Loucy (cell line): ENCODE measurements at regions not wholly inside any gene's neighbourhood (a gene's known extent, or its start where the extent isn't known, plus 50 kb on each side); places are given as distances from the start of the nearest gene placed in this dataset.

Source experiments
- EZH2phosphoT487 ChIP-seq: fragments of 200-600 bp; IDR thresholded peaks from 2 replicates; pipeline ENCODE4 v1.6.1; 2018; ENCODE audit warnings: antibody characterized with exemption, mild to moderate bottlenecking, moderate library complexity, borderline replicate concordance
- TF ChIP-seq, protein P1 (sequence below): fragments of 200-600 bp; sonication (generic); conservative IDR thresholded peaks from 2 replicates; pipeline ENCODE4 v1.5.1; 2014; ENCODE audit warnings: mild to moderate bottlenecking, antibody characterized with exemption, low read length

DNA sequence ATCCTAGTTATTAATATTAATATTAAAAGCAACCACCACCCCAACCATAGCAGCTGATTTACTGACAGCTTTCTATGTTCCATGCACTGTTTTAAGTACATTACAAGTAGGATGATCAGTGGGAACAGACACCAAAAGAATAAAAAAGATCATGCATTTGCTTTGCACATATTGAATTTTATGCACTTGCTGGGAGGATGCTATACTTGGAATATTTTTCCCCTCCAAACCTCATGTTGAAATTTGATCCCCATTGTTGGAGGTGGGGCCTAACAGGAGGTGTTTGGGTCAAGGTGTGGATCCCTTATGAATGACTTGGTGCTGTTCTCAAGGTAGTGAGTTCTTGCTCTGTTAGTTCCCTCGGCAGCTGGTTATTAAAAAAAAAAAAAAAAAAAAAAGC lies 178.9 kb upstream of the MYLIP start:
- TF ChIP-seq, protein P1, sequence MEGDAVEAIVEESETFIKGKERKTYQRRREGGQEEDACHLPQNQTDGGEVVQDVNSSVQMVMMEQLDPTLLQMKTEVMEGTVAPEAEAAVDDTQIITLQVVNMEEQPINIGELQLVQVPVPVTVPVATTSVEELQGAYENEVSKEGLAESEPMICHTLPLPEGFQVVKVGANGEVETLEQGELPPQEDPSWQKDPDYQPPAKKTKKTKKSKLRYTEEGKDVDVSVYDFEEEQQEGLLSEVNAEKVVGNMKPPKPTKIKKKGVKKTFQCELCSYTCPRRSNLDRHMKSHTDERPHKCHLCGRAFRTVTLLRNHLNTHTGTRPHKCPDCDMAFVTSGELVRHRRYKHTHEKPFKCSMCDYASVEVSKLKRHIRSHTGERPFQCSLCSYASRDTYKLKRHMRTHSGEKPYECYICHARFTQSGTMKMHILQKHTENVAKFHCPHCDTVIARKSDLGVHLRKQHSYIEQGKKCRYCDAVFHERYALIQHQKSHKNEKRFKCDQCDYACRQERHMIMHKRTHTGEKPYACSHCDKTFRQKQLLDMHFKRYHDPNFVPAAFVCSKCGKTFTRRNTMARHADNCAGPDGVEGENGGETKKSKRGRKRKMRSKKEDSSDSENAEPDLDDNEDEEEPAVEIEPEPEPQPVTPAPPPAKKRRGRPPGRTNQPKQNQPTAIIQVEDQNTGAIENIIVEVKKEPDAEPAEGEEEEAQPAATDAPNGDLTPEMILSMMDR: no peak
- no peak for TF ChIP-seq EZH2phosphoT487
